Mesodermal cell (in vitro differentiated cells): ENCODE measurements at regions not wholly inside any gene's neighbourhood (a gene's known extent, or its start where the extent isn't known, plus 50 kb on each side); places are given as distances from the start of the nearest gene placed in this dataset.

Experiments
- H3K27ac ChIP-seq: 2 replicates; pipeline ENCODE4 v1.7.0; 2013; ENCODE audit warnings: mild to moderate bottlenecking, low read depth, low read length, moderate library complexity; ENCODE audit not compliant: severe bottlenecking
- H3K36me3 ChIP-seq: 2 replicates; pipeline ENCODE4 v1.7.1; 2013; ENCODE audit warnings: mild to moderate bottlenecking, low read length, moderate library complexity; ENCODE audit not compliant: control insufficient read depth, insufficient read depth
- H3K4me1 ChIP-seq: one replicate; pipeline ENCODE4 v1.7.1; 2013; ENCODE audit warnings: mild to moderate bottlenecking, low read length; ENCODE audit not compliant: insufficient read depth, control insufficient read depth, poor library complexity, severe bottlenecking
- H3K4me3 ChIP-seq: 2 replicates; pipeline ENCODE4 v1.7.0; 2013; ENCODE audit warnings: low read length, control low read depth, mild to moderate bottlenecking; ENCODE audit not compliant: insufficient read depth, poor library complexity, severe bottlenecking; ENCODE audit errors: extremely low read depth
- H3K9me3 ChIP-seq: 2 replicates; pipeline ENCODE4 v1.7.1; 2013; ENCODE audit warnings: mild to moderate bottlenecking, low read length, moderate library complexity; ENCODE audit not compliant: control insufficient read depth
- WGBS, 2 experiments: methylation state at CpG; one replicate each; pipeline ENCODE4 v1.1.5; 2013; ENCODE audit warnings: missing lambda C conversion rate in 2 of 2; ENCODE audit not compliant: insufficient coverage in 2 of 2; 5-methylcytosine and 5-hydroxymethylcytosine counted together

DNA sequence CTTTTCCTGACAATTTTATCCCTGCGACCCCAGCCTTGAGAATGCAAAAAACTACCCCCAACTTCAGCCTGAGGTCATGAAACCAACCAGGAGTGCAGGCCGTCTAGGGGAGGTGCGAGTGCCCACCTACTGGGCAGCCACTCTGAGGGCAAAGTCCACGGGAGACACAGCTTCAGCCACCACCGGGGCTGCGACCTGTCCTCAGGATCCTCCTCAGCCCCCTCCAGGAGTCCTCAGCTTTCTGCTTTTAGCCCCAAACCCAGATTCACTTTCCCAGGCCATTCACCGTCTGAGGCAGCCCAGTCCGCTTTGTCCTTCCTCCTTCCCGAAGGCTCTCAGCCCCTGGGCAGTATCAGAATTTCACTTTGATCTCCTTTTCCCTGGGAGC lies 210.2 kb upstream of the TNP1 start:
- Histone ChIP-seq H3K27ac (no peak overlapping the region), H3K9me3 (peaks cover 13% of the 10 kb centered on the region), H3K4me1 (peaks cover 3% of the 10 kb centered on the region), H3K4me3 (no peak overlapping the region), H3K36me3 (no peaks in the 10 kb centered on the region)
- WGBS, 2 experiments: 82 to 86% methylated on average over 4 to 7 of the region's 9 CpGs

DNA sequence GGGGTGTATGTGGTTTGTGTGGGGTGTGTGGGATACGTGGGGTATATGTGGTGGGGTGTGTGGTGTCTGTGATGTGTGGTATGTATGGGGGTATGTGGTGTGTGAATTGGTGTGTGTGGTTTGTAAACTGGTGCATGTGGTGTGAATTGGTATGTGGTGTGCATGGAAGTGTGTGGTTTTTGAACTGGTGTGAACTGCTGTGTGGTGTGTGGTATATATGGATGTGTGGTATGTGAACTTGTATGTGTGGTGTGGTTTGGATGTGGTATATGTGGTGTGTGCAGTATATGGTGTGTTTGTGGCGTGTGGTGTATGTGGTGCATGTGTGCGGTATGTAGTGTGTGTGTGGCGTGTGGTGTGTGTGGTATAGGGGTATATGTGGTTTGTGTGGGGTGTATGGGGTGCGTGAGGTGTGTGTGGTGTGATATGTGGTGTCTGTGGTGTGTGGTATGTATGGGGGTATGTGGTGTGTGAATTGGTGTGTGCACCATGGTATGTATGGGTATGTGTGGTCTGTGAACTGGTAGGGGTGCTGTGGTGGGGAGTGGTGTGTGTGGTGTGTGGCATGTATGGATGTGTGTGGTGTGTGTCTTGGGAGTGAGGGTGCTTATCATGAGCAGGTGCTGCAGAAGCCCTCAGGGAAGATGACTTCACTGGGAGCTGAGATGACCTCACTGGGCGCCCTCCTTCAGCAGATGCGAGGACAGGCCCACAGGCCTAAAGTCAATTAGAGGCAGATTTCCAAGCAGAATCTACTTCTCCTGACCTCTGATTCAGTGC lies 209.6 kb upstream of the TNP1 start:
- no peak overlapping the region for H3K27ac ChIP-seq
- H3K36me3 ChIP-seq: no peaks in the 10 kb centered on the region
- peaks cover 13% of the 10 kb centered on the region for H3K9me3 ChIP-seq
- 86 to 98% methylated on average over 7 of the region's 7 CpGs for WGBS, 2 experiments
- H3K4me1 ChIP-seq: peaks cover 7% of the 10 kb centered on the region
- no peak overlapping the region for H3K4me3 ChIP-seq

DNA sequence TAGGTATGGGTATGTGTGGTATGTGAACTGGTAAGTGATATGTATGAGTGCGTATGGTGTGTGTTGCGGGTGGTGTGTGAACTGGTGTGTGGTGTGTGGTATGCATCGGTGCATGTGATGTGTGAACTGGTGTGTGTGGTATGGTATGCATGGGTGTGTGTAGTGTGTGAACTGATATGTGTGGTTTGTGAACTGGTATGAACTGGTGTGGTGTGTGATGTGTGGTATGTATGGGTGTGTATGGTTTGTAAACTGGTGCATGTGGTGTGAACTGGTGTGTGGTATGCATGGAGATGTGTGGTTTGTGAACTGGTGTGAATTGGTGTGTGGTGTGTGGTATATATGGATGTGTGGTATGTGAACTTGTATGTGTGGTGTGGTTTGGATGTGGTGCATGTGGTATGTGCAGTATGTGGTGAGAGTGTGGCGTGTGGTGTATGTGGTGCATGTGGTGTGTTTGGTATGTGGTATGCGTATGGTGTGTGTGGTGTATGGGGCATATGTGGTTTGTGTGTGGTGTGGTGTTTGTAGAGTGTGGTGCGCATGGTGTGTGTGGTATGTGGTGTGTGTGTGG lies 208.9 kb upstream of the TNP1 start:
- 78 to 82% methylated on average over 4 to 6 of the region's 6 CpGs for WGBS, 2 experiments
- Histone ChIP-seq H3K27ac (no peak overlapping the region), H3K36me3 (no peaks in the 10 kb centered on the region), H3K4me3 (no peak overlapping the region), H3K9me3 (peaks cover 13% of the 10 kb centered on the region), H3K4me1 (peaks cover 14% of the 10 kb centered on the region)

DNA sequence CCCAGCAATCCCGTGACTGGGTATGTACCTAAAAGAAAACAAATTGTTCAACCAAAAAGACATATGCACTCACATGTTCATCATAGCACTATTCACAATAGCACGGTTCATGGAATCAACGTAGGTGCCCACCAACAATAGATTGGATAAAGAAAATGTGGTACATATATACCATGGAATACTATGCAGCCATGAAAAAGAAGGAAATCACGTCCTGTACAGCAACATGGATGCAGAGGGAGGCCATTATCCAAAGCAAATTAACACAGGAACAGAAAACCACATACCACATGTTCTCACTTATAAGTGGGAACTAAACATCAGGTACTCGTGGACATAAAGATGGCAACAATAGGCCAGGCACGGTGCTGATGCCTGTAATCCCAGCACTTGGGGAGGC lies 207.9 kb upstream of the TNP1 start:
- H3K9me3 ChIP-seq: peaks cover 13% of the 10 kb centered on the region
- H3K4me3 ChIP-seq: no peak overlapping the region
- H3K27ac ChIP-seq: no peak overlapping the region
- peaks cover 15% of the 10 kb centered on the region for H3K4me1 ChIP-seq
- no peaks in the 10 kb centered on the region for H3K36me3 ChIP-seq
- WGBS, 2 experiments: 89 to 95% methylated on average over 3 of the region's 6 CpGs

DNA sequence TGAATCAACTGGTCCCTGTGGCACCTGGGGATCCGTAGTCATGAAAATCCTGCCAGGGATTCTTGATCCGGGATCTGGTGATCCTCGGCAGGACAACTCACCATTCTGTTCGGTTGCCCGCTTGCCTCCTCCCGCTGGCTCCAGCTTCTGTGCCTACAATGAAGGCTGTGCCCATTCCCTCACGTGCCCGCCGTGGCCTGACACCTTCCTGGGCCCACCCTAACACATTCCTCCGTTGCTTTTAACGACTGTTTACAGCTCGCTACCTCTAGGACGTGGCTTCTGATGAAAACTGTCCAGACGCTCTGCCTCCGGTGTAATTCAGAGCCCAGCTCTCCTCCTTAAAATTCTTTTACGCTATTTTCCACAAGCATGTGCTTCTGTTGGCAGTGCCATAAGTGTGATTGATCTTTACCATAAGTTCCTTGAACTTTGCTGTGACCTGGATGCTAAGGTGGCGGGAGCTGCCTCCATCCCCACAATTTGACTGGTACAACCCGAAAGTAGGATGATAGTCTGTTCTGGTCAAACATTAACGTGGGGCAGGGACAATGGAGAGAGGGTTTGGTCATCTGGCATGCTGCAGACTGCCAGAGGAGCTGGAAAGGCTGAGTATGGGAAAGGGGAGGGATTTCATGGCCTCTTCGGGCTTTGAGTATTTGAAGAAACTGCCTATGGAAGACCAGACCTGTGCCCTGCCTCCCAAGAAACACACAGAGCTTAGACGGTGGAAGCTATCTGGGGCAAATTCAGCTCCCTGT lies 206.8 kb upstream of the TNP1 start:
- H3K36me3 ChIP-seq: no peaks in the 10 kb centered on the region
- peaks cover 15% of the 10 kb centered on the region for H3K4me1 ChIP-seq
- peaks cover 13% of the 10 kb centered on the region for H3K9me3 ChIP-seq
- H3K27ac ChIP-seq: no peak overlapping the region
- no peak overlapping the region for H3K4me3 ChIP-seq
- 92% methylated on average over 17 to 19 of the region's 21 CpGs for WGBS, 2 experiments

DNA sequence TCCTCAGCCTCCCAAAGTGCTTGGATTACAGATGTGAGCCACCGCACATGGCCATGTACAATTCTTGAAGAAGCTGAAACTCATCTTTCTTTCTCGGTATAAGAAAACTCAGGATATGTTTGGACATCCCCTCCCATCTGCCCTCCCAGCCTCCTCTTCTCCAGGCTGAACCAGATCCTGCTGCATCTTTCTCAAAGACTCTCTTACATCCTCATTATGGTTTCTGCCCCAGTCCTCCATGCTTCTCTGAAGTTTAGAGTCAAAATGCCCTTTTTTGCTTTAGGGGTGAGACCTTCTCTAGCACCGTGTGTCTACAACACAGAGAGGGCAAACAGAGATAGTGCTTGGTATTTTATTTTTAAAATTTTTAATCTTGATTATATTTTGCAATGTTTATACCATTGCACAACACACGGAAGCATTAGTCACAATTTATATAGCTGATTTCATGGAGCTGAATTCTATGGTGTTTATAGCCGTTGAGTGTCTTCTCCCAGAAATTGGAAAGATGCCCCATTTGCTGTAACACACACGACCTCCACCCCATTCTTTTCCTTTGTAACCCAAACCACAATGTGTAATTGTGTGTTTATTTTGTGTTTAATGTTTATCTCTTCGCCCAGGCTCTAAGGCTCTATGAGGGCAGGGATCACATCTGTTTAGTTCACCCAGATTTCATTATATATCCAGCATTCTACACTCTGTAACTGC lies 206.0 kb upstream of the TNP1 start:
- 87 to 100% methylated on average over 2 of the region's 7 CpGs for WGBS, 2 experiments
- Histone ChIP-seq H3K4me3 (no peak overlapping the region), H3K27ac (no peak overlapping the region), H3K4me1 (peaks cover 15% of the 10 kb centered on the region), H3K36me3 (no peaks in the 10 kb centered on the region), H3K9me3 (peaks cover 13% of the 10 kb centered on the region)

DNA sequence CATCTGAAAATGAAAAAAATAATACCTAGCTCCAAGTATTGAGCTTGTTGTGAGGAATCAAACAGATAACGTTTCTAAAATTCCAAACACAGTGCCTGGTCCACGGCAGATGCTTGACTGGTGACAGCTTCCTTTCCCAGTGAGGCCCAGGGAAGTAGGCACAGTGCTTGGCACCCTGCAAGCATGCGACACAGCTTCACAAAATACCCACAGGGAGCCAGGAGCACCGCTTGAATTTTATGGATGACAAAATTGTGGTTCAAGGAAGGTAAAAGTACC lies 205.1 kb upstream of the TNP1 start:
- Histone ChIP-seq H3K36me3 (no peaks in the 10 kb centered on the region), H3K4me1 (peaks cover 14% of the 10 kb centered on the region), H3K4me3 (no peak overlapping the region), H3K27ac (peak overlapping the region; percentile 52), H3K9me3 (peaks cover 13% of the 10 kb centered on the region)
- WGBS, 2 experiments: 51 to 62% methylated on average over 2 of the region's 4 CpGs

DNA sequence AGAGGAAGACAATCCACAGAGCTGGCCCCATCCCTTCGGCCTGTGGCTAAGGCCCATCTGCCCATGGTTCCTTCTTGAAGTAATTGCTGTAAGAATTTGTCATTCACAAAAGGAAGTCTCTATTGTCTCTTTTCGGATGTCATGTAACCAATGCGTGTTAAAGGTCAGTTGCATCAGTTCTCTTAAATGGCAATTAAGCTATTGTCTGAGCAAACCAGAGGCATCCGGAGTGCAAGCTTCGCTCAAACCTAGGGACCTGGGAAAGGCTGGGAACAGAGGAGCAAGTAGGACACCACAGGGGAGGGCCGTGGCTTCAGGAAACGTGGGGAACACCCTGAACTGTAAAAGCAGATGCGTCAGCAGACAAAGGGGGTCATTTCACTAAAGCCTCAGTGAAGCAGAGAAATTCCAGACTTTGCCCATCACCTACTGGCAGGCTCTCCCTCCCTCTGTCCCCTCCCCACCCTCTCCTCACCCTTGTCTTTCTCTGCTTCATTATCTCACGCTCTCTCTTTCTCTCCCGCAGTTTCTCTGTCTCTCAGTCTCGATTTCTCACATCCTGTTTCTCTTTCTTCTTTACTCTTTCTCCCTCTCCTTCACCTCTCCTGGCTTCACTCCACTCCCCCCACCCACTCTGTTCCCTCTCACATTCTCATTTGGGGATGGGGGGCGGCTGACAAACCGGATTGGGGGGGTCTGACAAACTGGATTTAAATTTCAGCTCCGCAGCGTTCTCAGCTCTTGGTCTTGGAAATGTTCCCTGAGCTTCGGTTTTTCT lies 204.6 kb upstream of the TNP1 start:
- H3K4me1 ChIP-seq: peaks cover 13% of the 10 kb centered on the region
- H3K36me3 ChIP-seq: no peaks in the 10 kb centered on the region
- WGBS, 2 experiments: 55 to 58% methylated on average over 13 to 15 of the region's 16 CpGs
- H3K27ac ChIP-seq: peak overlapping the region; percentile 52
- no peak overlapping the region for H3K4me3 ChIP-seq
- H3K9me3 ChIP-seq: peaks cover 13% of the 10 kb centered on the region

DNA sequence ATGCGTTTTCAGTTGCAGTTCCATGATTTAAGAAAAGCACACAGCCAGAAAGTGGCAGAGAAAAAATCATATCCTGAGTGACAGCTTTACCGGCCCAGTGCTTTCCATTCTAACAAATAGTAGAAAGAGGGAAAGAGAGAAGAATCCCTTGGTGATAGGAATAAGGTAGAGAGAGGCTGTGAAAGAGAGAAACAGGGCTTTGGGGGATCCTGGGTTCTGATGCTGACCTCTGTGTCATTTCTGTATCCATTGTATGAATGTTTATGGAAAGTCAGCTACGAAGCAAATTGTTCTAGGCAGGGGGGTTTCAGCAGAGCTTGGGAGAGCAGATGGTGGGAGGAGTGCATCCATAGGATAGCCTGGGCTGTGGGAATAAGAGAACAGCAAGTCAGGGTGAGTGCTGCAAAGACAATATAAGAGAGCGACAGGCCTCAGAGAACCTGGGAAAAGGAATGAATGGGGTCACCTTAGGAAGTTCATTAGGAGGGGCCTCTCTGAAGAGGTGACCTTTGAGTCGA lies 203.4 kb upstream of the TNP1 start:
- 96 to 100% methylated on average over 3 to 4 of the region's 5 CpGs for WGBS, 2 experiments
- Histone ChIP-seq H3K27ac (no peak overlapping the region), H3K36me3 (no peaks in the 10 kb centered on the region)

DNA sequence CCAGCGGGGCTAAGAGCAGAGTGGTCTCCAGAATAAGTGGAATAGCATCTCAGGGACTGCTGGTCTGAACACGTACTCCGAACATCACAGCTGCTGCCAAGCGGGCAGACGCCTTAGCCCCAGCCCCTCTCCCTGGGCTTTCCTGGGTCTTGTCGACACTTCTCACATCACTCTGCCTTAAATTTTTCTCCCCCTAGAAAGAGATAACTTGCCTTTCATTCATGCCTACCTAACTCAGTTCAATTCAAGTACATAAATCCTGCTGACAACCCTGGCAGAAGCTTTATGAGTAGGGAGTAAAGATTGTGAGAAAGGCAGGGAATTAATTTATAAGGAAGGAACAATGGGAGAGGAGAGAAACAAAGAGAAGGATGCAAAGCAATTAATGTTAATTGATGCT lies 202.9 kb upstream of the TNP1 start:
- H3K27ac ChIP-seq: no peak overlapping the region
- WGBS, 2 experiments: 94 to 100% methylated on average over 3 to 5 of the region's 6 CpGs
- H3K4me3 ChIP-seq: no peak overlapping the region

More for the DNA sequence above, 203.4 kb upstream of the TNP1 start:
- H3K4me3 ChIP-seq: no peak overlapping the region
- peaks cover 20% of the 10 kb centered on the region for H3K4me1 ChIP-seq
- H3K9me3 ChIP-seq: peaks cover 5% of the 10 kb centered on the region

More for the DNA sequence above, 202.9 kb upstream of the TNP1 start:
- peaks cover 20% of the 10 kb centered on the region for H3K4me1 ChIP-seq
- peaks cover 5% of the 10 kb centered on the region for H3K9me3 ChIP-seq
- no peaks in the 10 kb centered on the region for H3K36me3 ChIP-seq
